Non-pigmented ciliary epithelial cell (primary cell): ENCODE measurements at regions not wholly inside any gene's neighbourhood (a gene's known extent, or its start where the extent isn't known, plus 50 kb on each side); places are given as distances from the start of the nearest gene placed in this dataset.

Source experiments
- DNase-seq: peaks from one replicate; pipeline ENCODE4 v3.0.0-alpha.2; 2010; ENCODE audit warnings: low read depth

- no peak for DNase-seq
Measured at GRCh38 chr16:54677308-54677950, 253.2 kb upstream of the IRX5 start.

- DNase-seq, result no peak
Measured at GRCh38 chr16:54673313-54673712, 257.4 kb upstream of the IRX5 start.

DNA sequence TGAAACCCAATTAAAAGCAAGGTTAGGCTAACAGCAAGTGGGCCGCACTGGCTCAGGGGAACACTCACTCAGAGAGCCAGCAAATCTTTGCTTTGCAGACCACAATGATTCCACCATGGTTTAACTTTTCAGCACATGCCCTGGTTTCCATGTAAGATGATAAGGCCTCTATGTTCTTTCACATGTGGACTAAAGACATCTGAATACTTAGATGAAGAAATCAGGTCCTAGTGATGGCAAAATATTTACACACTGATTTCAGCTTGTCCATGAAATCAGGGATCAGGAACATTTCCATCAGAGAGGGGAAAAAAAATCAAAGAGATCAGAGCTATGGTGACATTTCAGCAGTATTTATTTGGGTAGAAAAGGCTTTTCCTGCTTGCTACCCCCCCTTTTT lies 258.2 kb upstream of the IRX5 start:
- no peak for DNase-seq

GRCh38 chr16:54657709-54658102 lies 273.0 kb upstream of the IRX5 start:
- no peak for DNase-seq

GRCh38 chr16:54657058-54657708 lies 273.5 kb upstream of the IRX5 start:
- DNase-seq, result no peak

DNA sequence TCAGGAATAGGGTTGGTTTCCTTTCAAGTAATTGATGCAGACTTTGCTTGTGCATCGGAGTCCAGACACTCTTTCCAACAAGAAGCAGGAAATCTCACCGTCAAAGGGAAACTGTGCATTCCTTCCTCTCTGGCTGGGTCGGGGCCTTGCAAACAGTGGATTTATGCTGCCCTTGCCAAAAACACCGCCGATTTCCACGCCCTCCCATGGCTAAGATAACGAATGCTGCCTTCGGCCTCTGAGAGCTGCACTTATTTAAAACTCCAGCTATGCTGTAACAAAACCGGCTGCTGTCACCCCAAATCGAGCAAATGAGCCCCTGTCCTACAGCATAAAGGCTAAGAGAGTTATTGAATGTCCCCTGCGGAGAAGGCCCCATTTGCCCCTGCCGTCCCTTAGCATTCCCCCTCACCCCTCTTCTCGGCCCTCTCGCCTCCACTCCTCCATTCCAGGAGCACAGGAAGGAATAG lies 275.5 kb upstream of the IRX5 start:
- no peak for DNase-seq

- DNase-seq, result no peak
Measured at GRCh38 chr16:54654429-54654828, 276.2 kb upstream of the IRX5 start.

DNA sequence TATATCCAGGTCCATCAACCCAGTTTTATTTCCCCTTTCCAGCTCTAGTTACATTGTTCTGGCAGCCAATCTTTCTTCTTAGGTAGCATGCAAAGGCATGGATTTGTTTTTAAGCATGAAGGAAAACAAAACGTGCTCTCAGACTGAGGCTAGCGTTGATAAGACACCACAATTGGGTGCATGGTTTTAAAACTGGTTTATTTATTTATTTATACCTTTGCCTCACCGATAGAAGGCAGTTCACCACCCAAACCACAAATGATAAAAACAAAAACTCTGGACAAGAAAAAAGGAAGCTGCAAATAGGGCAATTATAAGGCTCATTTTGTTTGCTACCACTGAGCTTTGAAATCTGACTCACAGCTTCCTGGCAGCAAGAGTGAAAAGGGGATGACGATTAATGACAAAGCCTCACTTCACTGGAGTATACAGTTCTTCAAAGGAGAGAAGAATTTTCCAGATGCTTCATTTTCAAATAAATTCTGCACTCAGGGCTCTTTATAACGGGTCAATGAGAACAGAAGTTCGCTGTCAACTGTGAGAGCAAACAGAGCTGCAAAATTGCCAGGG lies 278.4 kb upstream of the IRX5 start:
- no peak for DNase-seq

DNA sequence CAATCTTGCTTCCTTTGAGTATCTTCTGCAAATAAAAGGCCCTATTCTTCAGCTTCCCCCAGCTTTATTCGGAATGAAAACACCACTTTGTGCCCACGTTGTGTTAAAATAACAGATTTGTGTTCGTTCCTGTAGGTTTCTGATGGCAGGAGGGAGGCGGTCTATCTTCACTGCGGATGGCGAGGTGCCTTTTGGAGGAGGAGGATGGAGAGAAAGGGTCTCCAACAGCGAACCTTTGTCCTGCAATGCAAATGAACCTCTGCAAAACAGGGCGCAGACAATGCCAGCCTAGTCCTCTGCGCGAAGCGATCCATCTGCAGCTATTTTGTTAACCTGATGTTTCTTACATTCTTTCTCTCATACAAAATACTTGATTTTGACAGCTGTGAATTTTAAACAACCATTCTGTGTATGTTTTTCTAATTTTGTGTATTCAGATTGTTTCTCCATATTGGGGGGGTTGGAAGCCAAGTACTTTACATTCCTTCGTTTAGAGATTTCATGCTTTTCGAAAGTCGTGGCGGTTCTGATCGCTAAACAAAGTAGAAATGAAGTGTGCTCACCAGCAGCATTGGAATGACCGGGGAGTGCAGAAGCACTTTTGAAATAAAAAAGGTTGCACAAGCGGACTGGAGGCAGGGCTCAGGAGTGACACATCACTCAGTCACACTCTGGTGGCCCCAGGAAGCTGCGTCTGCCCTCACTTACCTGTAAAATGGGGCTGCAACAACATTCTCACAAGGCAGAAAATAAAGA lies 279.0 kb upstream of the IRX5 start:
- DNase-seq, result no peak

- no peak for DNase-seq
Measured at GRCh38 chr16:54649876-54650275, 280.8 kb upstream of the IRX5 start.

DNA sequence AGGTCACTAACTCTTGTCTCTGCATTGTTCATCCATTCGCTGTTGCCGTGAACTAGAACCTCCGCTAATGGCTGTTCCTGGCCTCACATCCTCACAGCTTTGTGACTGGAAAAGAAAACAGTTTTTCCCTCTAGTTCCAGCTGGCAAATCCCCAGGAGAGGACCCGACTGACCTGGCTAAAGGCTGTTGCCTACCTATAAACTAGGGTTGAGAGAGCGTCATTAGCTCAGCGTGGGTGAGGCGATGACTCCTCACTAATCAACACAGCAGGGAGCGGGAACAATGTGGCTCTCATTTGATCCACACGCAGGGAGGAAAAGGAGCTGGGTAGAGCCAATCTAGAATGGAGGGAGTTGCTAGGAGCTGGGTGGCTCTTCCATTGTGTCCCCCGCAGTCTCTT lies 282.1 kb upstream of the IRX5 start:
- no peak for DNase-seq

DNA sequence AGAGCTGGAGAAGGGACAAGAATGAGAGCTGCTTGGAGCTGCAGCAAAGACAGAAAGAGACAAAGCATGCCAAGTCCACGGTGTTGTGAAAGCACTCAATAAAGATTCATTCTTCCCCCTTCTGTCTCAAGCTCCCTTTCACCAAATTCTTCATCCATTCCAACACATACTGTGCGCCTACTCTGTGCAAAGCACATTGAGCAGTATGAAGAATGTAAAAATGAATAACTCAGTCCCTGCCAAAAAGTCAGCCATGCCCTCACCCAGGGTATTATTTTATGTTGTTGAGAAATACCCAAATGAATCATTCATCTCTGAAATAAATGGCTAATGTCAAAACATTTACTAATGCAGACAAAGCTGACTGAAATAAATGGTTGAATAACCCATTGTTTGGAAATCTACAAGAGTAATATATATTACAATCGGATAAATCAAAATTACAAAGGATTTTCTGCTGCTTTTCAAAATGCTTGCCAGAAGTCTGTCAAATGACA lies 282.9 kb upstream of the IRX5 start:
- no peak for DNase-seq

- no peak for DNase-seq
Measured at GRCh38 chr16:54647216-54647615, 283.4 kb upstream of the IRX5 start.

- DNase-seq, result no peak
Measured at GRCh38 chr16:54645345-54645744, 285.3 kb upstream of the IRX5 start.

DNA sequence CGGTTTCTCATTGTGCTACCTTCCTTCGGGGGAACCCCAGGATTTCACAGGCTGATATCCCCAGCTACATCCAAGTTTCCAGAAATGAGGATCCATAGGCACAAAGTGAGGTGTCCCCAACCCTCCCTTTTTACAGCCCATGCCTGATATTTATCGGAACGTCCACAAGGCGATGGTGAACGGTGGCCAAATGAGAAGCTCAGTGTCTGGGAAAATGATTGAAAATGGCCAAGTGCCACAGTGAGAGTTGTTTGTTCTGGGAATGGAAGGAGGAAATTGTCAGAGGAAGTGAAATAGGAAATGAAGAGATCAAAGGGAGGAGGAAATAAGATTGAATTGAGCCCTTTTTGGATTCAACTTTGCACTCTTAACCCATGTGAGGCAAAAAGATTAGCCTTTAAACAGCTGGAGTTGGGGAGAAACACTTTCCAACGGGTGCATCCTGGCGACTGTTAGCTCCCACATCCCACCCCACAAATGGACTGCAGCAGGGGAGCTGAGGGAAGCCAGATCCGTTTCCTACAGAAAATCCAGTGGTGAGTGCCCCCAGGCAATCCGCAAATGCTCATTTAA lies 294.4 kb upstream of the IRX5 start:
- no peak for DNase-seq

- DNase-seq, result no peak
Measured at GRCh38 chr16:54633943-54634362, 296.7 kb upstream of the IRX5 start.

- no peak for DNase-seq
Measured at GRCh38 chr16:54632322-54633220, 298.1 kb upstream of the IRX5 start.

DNA sequence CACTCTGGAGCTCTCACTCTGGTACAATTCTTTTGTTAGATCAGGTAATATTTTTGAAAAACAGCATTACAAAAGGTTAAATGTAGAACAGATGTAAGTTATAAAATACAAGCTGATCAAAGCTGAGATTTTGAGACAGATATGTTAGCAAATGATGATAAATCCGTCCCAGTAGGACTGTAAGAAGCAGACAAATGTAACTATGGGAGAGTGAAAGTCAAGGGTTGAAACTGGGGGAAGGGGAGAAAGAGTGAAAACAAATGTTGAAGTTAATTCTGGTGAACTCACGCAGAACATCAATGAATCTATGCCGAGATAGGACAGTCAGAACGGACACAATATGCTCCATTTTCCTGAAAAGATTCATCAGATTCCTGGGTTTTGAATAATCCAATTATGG lies 298.9 kb upstream of the IRX5 start:
- no peak for DNase-seq

- peak; percentile 27 for DNase-seq
Measured at GRCh38 chr16:54630284-54630967, 300.2 kb upstream of the IRX5 start.

DNA sequence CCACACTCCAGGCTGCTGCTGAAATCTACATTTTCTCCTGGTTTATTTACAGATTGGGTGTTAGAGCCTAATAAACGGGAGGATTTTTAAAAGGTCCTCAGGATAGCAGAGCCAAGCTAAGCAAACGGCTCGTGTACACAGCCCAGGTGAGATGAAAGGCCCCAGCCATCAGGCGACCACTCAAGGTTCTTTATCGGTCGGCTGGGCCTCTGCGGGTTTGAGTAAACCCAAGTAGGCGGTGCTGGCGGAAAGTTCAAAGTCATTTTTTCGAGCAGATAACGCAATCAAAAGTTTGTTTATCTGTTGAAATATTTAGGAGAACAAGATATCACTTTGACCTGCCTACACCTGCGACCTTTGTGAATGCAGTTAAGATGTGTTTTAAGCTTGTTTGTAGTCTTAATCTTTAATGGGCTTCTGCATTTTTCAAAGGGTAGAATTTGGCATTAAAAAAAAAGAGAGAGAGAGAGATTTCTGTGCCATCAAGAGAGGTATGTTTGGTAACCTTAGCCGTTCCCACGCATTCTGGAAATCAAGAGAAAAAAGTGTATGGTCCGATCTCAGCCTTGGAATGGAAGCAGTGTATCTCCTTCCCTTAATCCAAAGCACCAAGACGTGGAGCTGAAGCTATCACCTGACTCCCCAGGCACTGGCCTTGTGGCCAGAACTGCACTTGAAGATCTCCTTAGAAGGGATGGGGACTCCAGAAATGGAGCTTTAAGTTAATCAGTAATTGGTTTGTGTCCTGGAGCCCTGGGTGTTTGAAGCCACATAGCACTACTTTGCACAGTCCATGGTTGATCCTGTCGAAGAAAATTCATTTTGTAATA lies 301.7 kb upstream of the IRX5 start:
- DNase-seq, result no peak
